Glomerular visceral epithelial cell (primary cell): ENCODE measurements at regions not wholly inside any gene's neighbourhood (a gene's known extent, or its start where the extent isn't known, plus 50 kb on each side); places are given as distances from the start of the nearest gene placed in this dataset.
"Not testable (repeated sequence)": the region's sequence is repeated elsewhere in the genome, so short reads cannot be mapped to it uniquely, and the experiment has no call there.

ENCODE experiments used
- DNase-seq: peaks from one replicate; pipeline ENCODE4 v3.0.0-alpha.2; 2016; ENCODE audit errors: extremely low spot score

- peak; percentile 25 for DNase-seq
Measured at GRCh38 chr4:29708473-29708872, 1011.7 kb upstream of the PCDH7 start.

DNA sequence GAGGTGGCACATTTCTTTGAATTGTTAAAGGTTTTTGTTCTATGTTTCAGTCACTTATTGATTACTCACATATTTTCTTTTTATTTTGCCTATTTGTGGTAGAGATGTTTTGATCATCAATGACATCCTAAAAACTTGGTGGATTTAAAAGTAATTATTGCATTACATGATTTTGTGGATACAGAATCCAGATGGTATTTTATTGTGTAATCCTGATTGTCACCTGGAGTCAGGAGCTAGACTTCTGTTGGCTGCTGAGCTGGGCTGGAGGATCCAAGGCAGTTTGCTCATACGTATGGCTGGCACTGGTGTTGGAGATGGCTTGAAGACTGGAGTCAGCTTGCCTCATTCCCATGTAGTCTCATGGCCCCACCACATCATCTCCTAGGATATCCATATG, 1009.6 kb upstream of the PCDH7 start:
- DNase-seq, result no peak

DNA sequence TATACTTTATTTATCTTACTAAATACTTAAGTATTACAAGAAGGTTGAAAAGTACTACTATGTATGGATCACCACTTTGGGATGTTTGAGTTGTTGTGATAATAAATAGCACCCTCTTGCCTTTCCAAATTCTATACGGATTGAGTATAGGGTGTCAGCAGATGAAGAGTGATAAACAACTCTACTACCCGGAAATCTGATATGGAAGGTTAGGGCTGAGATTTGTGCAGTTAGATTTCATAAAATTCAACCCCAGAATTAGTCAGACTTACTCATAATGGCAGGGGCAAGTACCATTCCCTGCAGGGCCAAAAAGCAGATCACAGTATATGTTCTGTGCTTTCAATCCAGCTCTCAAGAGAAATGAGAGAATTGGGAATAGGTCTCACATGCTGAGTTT, 1008.9 kb upstream of the PCDH7 start:
- DNase-seq, result no peak

DNA sequence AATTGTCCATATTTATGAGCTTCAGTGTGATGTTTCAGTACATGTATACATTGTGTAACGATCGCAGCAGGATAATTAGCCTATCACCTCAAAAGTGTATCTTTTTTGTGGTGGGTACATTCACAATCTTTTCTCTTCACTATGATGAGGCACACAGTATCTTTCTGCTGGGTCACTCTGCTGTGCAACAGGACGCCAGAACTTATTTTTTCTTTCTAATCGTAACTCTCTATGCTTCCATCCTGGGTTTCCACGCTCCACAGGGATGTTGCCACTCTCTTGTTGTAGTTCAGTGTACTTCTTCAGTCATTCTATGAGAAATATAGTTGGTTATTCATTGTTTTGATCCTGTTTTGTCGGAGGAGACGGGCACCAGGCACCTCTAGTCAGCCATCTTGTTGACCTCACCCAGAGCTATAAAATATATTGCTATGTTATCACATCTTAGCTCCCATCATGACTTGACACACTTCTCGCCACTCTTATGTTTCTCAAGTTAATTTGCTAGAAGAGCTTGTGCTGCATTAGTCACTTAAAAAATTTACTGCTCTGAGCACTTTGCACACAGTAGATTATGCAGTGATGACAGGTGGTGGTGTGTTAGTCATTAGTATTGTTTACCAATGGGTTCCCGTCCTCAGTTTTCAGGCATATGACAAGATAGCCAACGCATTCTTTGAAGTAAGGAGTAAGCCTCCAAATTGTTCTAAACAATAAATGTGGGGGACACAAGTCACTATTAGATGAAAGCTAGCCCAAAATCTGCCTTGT, 1002.7 kb upstream of the PCDH7 start:
- DNase-seq, result no peak

- no peak for DNase-seq
Measured at GRCh38 chr4:29718136-29718535, 1002.0 kb upstream of the PCDH7 start.

DNA sequence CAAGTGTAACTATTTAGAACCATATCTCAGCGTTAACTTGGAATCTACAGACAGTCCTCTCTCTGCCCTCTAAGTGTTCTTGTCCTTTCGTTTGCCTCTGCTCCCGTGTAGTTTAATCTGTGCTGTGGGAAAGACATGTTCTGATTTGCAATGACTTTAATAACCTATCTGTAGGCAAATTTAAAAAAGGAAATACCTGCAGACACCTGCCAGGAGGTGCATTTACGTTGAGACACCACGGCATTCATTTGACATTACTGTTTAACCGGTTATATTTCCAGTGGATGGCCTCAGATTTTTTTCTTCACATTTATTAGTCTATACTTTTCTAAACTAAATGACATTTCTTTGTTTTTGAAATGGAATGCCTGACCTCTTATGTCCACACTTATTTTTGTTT, 997.9 kb upstream of the PCDH7 start:
- no peak for DNase-seq

GRCh38 chr4:29726938-29727337, 993.2 kb upstream of the PCDH7 start:
- no peak for DNase-seq

- DNase-seq, result no peak
Measured at GRCh38 chr4:29734343-29735213, 985.6 kb upstream of the PCDH7 start.

GRCh38 chr4:29756966-29757365, 963.2 kb upstream of the PCDH7 start:
- DNase-seq, result no peak

DNA sequence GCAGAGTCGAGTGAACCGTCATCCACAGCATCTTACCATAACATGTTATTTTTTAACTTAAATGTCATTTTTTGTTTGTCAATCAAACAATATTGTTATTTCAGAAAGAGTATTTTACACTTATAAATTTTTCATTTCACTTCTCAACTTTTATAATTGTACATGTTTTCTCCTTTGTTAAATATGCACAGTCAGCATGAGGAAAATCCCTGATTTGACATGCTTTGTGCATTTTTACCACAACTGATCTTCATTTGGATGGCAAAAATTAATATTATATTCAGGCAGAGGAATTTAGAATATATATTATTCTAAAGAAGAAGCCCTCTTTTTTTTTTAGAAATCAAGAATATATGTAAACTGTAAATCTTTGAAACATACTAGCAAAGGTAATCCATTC, 958.0 kb upstream of the PCDH7 start:
- no peak for DNase-seq

- no peak for DNase-seq
Measured at GRCh38 chr4:29770627-29771026, 949.5 kb upstream of the PCDH7 start.

DNA sequence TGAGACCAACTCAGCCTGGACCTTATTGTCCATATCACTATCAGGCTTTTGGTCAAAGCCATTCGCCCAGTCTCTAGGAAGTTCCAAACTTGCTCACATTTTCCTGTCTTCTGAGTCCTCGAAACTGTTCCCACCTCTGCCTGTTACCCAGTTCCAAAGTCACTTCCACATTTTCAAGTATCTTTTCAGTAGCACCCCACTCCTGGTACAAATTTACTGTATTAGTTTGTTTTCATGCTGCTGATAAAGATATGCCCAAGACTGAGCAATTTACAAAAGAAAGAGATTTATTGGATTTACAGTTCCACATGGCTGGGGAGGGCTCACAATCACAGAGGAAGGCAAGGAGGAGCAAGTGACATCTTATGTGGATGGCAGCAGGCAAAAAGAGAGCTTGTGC, 932.0 kb upstream of the PCDH7 start:
- not testable (repeated sequence) for DNase-seq

DNA sequence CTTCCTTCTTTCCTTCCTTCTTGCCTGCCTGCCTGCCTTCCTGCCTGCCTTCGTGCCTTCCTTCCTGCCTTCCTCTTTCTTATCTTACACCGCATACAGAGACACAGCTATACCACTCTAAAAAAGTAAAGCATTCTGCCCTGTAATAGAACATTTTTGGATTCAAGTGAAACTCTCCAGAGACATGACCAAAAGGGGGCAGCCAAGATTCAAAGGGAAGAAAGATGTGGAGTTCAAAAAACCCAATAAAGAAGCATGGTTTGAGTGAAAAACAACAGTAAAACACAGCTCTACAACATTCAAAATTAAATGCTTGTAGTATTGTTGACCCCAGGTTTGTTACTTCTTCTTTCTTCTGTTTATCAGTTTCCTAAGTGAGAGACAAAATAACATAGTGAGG, 914.9 kb upstream of the PCDH7 start:
- no peak for DNase-seq

DNA sequence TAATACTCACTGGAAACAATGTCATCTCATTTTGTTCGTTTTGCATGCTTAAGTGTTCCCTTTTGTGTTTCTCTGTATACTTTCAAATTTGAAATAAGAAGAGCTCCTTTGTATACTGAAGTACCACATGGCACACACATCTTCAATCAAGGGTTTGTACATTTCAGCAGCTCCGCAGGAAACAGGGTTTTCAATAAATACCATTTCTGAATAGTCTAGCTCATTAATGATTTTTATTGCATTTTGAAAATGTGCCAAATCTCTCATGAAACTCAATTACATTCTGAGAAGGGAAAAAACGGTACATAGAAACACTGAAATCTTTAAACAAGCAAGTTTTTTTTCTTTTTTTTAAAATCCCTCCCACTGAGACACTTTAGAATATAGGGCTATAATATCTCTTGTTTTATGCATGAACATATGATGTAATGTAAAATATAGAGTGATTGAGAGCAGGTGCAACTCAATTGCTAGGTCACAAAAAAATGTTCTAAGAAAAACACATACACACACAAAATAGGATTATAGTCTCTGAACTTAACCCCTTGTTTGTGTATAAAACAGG, 914.2 kb upstream of the PCDH7 start:
- no peak for DNase-seq

DNA sequence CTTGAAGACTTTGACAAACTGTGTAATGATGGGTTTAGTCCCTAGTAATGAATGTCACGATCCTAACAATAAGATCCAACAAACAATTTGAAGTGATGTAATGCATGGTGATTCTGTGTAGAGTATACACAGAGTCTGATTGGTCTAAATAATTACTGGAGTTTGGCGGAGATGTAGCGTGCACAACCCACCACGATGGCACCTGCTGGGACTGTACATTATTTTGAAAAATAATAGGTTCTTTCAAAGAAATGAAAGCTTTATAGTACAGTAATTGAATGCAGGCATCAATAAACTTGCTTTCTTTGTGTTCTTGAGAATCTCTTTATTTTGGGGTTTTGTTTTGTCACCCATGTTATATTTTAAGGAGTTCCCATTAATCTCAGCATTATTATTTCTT, 902.2 kb upstream of the PCDH7 start:
- no peak for DNase-seq

- DNase-seq, result no peak
Measured at GRCh38 chr4:29829067-29829466, 891.1 kb upstream of the PCDH7 start.

- no peak for DNase-seq
Measured at GRCh38 chr4:29852537-29852936, 867.6 kb upstream of the PCDH7 start.

DNA sequence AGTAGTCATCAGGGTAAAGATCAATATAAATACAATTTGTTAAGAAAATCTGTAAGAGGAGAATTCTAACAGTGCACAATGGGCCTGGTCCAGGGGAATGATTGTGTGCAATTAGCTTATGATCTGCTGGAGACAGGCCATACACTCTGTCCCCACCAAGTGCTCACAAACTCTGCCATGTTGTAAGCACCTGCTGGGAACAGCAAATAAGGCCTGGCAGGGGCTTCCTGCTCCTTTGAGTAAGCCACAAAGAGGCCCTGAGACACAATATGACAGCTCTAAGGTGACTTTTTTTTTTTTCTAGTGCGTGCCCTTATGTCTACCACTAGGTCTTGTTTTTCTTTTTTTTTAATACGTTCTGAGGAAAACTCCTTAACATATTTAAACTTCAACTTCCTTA, 866.3 kb upstream of the PCDH7 start:
- no peak for DNase-seq

DNA sequence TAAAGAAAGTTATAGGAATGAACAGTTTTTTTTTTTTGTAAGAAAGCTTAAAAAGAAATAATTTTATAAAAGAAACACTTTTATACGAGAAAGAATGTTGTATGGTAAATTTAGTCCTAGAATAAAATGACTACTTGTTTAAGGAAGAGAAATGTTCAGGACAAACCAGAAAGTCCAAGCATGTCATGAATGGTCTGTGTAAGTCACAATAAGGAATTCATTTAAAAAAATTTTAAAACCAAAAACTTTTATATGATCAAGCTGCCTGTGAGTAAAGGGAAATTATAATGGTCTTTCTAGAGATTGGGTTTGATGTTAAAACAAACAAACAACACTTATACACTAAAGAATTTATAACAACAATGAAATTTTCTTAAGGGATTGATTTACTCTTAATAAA, 858.9 kb upstream of the PCDH7 start:
- DNase-seq, result no peak

- DNase-seq, result no peak
Measured at GRCh38 chr4:29867412-29867811, 852.8 kb upstream of the PCDH7 start.

DNA sequence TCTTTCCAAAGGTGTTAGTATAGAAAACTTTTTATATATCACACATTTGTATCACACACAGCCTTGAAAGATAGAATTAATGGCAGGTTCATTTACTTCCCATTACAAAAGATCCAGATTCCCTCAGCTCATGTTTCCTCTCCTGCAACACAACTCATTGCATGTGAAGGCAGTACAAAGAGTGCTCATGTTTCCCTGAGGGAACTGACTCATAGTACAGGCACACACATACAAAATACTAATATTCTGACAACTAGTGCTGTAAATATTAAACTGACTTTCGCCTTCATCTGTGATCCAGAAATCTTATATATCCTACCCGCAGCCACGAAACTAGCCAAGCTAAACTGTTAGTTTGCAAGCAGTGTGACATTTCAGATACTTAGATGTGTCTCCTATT, 819.8 kb upstream of the PCDH7 start:
- no peak for DNase-seq

GRCh38 chr4:29908276-29908675, 811.9 kb upstream of the PCDH7 start:
- peak; percentile 17 for DNase-seq

- no peak for DNase-seq
Measured at GRCh38 chr4:29927895-29928294, 792.3 kb upstream of the PCDH7 start.
